NB4 (cell line): ENCODE measurements at regions not wholly inside any gene's neighbourhood (a gene's known extent, or its start where the extent isn't known, plus 50 kb on each side); places are given as distances from the start of the nearest gene placed in this dataset.
A peak's percentile ranks its signal among the peaks of the same experiment; 100 is the strongest.

Source experiments
- DNase-seq: peaks from one replicate; pipeline ENCODE4 v3.0.0; 2010; ENCODE audit warnings: low read depth
- H3K4me3 ChIP-seq: one replicate; pipeline ENCODE4 v1.5.1; 2011; ENCODE audit warnings: mild to moderate bottlenecking, low read depth, low read length, moderate library complexity
- MYC ChIP-seq: IDR thresholded peaks from 2 replicates; pipeline ENCODE4 v1.6.1; 2011; ENCODE audit warnings: low read depth, low read length
- POLR2A ChIP-seq: IDR thresholded peaks from 2 replicates; pipeline ENCODE4 v1.6.1; 2011; ENCODE audit warnings: mild to moderate bottlenecking; ENCODE audit not compliant: insufficient read length; ENCODE audit errors: extremely low read depth
- TF ChIP-seq, protein P1 (sequence below): IDR thresholded peaks from 2 replicates; pipeline ENCODE4 v1.6.1; 2011; ENCODE audit warnings: low read depth, low read length
- TF ChIP-seq, protein P2 (sequence below): IDR thresholded peaks from one replicate; pipeline ENCODE4 v1.5.1; 2012; ENCODE audit warnings: low read depth, low read length

DNA sequence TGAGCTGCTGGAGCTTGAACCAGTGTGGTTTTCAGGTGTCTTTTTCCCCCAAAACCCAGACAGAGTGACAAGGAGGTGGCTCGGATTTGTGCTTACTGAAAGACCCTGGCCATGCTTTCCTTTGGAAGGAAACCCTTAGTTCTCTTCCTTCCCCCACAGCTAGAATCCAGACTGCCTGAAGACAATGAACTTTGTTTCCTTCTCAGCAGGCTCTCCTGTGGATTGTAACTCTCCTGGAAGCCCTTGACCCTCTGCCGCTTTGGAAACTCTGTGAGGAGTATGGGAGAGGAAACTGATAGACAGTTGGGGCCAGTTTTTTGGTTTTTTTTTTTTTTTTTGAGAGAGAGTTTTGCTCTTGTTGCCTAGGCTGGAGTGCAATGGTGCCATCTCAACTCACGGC, 62.1 kb upstream of the SESN3 start:
- no peak overlapping the region for H3K4me3 ChIP-seq
- DNase-seq: no peak
- TF ChIP-seq, protein P1, sequence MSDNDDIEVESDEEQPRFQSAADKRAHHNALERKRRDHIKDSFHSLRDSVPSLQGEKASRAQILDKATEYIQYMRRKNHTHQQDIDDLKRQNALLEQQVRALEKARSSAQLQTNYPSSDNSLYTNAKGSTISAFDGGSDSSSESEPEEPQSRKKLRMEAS: no peak
- TF ChIP-seq POLR2A: no peak
- TF ChIP-seq, protein P2, sequence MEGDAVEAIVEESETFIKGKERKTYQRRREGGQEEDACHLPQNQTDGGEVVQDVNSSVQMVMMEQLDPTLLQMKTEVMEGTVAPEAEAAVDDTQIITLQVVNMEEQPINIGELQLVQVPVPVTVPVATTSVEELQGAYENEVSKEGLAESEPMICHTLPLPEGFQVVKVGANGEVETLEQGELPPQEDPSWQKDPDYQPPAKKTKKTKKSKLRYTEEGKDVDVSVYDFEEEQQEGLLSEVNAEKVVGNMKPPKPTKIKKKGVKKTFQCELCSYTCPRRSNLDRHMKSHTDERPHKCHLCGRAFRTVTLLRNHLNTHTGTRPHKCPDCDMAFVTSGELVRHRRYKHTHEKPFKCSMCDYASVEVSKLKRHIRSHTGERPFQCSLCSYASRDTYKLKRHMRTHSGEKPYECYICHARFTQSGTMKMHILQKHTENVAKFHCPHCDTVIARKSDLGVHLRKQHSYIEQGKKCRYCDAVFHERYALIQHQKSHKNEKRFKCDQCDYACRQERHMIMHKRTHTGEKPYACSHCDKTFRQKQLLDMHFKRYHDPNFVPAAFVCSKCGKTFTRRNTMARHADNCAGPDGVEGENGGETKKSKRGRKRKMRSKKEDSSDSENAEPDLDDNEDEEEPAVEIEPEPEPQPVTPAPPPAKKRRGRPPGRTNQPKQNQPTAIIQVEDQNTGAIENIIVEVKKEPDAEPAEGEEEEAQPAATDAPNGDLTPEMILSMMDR: no peak
- TF ChIP-seq MYC: no peak

DNA sequence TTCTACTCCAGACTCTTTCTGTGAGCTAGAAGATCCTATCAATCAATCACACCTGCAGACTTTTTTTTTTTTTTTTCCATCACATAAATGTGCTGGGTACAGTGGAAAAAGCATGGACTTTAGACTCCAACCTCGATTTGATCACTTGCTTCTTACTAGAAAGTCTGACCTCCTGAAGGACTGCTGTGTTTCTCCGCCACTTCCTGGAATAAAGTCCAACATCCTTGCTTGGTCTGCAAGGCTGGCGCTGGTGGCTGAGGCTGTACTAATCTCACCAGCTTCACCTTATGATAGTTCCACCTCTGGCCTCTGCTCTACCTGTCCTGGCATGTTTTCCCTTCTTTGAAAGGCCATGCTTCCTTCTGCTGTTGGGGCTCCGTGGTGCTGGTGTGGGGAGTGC, 60.9 kb upstream of the SESN3 start:
- TF ChIP-seq, protein P1: no peak
- TF ChIP-seq POLR2A: no peak
- TF ChIP-seq MYC: no peak
- TF ChIP-seq, protein P2: no peak

DNA sequence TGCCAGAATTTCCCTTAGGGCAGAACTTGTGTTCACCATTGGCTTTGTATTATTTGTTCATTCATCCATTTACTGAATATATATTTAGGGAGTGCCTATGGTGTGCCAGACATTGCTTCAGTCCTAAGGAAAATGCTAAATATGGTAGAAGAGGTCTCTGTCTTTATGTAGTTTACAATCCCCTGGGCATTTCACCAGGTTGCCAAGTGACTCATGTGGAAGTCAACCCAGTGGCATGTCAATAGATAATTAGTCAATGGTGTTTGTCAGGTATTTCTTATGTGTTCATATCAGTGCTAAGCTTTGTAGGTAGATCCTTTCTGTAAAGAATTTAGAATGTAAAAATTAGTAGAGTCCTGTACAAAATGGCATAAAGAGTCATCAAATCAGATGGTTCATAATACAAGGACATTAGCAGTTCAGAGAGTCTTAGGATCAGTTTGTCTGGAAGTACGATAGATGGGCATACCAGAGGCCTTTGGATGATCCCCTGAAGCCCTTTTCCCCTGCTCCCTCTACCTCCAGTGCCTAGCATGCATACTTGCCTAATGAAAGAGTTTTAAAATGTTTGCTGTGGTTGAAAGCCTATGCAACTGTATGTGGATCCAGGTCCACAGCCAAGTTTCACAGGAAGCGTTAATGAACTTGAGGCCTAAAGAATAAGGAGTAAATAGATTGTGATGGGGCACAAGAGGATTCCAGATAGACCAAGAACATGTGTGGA, 58.5 kb upstream of the SESN3 start:
- TF ChIP-seq POLR2A (no peak), MYC (no peak)
- TF ChIP-seq, protein P2: no peak
- TF ChIP-seq, protein P1: no peak
- H3K4me3 ChIP-seq: no peak overlapping the region
- no peak for DNase-seq

More for the DNA sequence above, 60.9 kb upstream of the SESN3 start:
- H3K4me3 ChIP-seq: no peak overlapping the region
- DNase-seq: no peak

DNA sequence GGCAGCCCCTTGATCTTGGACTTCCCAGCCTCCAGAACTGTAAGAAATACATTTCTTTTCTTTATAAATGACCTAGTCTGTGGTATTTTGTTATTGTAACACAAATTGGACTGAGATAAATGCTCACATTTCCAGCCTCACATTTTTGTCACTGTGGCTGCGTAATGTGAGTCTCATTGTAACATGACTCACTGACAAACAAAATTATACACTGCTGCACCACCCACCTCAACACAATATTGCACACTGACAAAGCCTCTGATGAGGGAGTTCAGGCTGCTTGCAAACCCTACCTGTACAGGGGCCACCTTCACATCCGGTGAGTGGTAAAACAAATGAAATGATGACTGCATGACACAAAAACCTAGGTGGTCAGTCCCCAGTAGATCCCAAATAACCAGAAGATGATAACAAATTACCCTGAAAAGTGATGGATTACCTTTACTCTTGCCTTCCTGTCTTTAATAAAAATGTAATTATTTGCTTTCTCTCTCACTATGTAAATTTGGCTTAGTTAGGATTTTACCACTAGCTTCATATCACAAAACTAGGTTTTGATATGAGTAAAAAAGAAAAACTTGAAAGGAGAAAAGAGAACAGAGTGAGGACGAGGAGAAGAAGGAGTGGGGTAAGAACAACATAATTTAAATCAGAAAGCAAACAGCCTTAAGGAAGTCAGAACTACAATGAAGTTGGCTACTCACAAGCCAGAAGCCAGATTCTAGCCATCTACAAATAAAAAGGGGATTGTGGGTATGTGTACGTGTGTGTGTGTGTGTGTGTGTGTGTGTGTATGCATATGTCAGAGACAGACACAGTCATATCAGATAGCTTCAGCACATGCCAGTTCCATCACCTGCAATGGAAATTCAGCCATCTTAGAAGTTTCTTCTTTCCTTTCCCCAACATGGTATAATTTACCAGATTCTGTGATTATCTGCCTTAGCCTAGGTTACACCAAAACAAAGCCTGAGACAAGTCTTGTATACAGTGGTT, 53.4 kb upstream of the SESN3 start:
- no peak for DNase-seq
- TF ChIP-seq, protein P2: no peak
- no peak for TF ChIP-seq MYC
- no peak for TF ChIP-seq POLR2A
- TF ChIP-seq, protein P1: no peak
- H3K4me3 ChIP-seq: no peak overlapping the region

DNA sequence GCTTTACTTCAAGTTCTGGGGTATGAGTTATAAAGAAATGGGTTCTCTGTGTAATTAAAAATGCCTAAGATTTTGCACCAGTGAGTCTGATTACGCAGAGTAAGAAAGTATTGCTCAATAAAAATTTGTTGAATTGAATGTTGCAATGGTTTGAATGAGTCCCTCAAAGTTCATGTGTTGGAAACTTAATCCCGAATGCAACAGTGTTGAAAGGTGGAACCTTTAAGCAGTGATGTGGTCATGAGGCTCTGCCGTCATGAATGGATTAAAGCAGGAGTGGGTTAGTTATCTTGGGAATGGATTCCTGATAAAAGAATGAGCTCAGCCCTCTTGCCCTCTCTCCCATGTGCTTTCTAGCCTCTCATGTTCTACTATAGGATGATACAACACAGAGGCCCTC, 52.6 kb upstream of the SESN3 start:
- TF ChIP-seq, protein P2: no peak
- TF ChIP-seq POLR2A (no peak), MYC (no peak)
- TF ChIP-seq, protein P1: no peak
- peak; percentile 26 for DNase-seq
- H3K4me3 ChIP-seq: no peak overlapping the region
